Stomach smooth muscle (tissue), 2 donors: ENCODE measurements at regions not wholly inside any gene's neighbourhood (a gene's known extent, or its start where the extent isn't known, plus 50 kb on each side); places are given as distances from the start of the nearest gene placed in this dataset.

Experiments
- H3K27ac ChIP-seq: one replicate; pipeline ENCODE4 v1.7.0; 2013; ENCODE audit warnings: mild to moderate bottlenecking, low read length, inconsistent platforms
- H3K27me3 ChIP-seq, 2 donors: one replicate each; pipeline ENCODE4 v1.7.0; 2013; ENCODE audit warnings: low read length in 2 of 2; ENCODE audit not compliant: insufficient read depth in 2 of 2, control insufficient read depth in 1 of 2
- H3K36me3 ChIP-seq, 2 donors: one replicate each; pipeline ENCODE4 v1.7.0; 2013; ENCODE audit warnings: low read length in 2 of 2; ENCODE audit not compliant: control insufficient read depth in 2 of 2, insufficient read depth in 2 of 2
- H3K4me1 ChIP-seq: one replicate; pipeline ENCODE4 v1.7.0; 2013; ENCODE audit warnings: low read length; ENCODE audit not compliant: control insufficient read depth, insufficient read depth
- H3K4me3 ChIP-seq, 2 donors: one replicate each; pipeline ENCODE4 v1.7.0; 2013; ENCODE audit warnings: low read length in 2 of 2
- H3K9ac ChIP-seq, 2 donors: one replicate each; pipeline ENCODE4 v1.7.0; 2013; ENCODE audit warnings: low read length in 2 of 2, mild to moderate bottlenecking in 1 of 2
- H3K9me3 ChIP-seq, 2 donors: one replicate each; pipeline ENCODE4 v1.7.0; 2013; ENCODE audit warnings: low read length in 2 of 2; ENCODE audit not compliant: control insufficient read depth in 2 of 2
- donor health status: healthy.
- donor health status: Pancreatic carcinoma.

DNA sequence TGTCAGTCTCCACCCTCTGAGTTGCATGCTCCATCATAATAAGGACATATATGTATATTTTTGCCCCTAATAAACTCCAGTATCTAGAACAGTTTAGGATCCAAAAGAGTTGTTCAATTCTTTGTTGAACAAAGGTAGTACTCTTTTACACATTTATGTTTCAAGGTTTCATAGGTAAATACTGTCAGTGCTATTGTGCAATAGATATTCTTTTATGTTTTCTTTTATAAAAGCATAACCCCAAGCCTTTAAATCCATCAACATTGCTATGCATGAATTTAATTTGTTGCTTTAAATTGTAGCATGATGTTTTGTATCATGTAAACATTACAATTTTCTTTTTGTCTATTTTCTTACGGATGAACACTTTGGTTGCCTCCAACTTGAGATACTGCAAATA is 469.7 kb upstream of the COBL start:
- no peaks in the 10 kb centered on the region for H3K27me3 ChIP-seq

DNA sequence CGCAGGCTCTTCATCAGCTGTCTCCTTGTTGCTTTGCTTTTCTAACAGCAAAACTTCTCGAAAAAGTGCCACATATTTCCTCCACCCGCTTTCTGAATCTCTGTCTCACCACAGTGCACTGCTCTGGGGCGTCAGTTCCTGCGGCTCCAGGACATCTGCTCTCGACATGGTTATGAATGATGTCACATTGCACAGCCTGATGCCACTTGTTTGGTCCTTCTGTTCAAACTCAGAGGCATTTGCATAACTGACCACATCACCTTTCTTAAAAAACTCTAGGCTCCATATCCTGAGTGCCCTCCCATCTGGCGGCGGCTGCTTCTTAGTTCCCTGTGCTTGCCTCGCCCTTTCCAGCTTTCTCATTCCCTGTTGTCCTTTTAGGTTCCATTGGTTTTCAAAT is 469.3 kb upstream of the COBL start:
- Histone ChIP-seq H3K4me3 (no peak overlapping the region), H3K4me1 (no peaks in the 10 kb centered on the region), H3K27ac (no peak overlapping the region), H3K9ac (no peak overlapping the region), H3K36me3 (no peaks in the 10 kb centered on the region), H3K9me3 (no peaks in the 10 kb centered on the region), H3K27me3 (no peaks in the 10 kb centered on the region)

More for the DNA sequence above, 469.7 kb upstream of the COBL start:
- Histone ChIP-seq H3K4me3 (no peak overlapping the region), H3K9me3 (no peaks in the 10 kb centered on the region), H3K9ac (no peak overlapping the region), H3K4me1 (no peaks in the 10 kb centered on the region), H3K27ac (no peak overlapping the region), H3K36me3 (no peaks in the 10 kb centered on the region)

DNA sequence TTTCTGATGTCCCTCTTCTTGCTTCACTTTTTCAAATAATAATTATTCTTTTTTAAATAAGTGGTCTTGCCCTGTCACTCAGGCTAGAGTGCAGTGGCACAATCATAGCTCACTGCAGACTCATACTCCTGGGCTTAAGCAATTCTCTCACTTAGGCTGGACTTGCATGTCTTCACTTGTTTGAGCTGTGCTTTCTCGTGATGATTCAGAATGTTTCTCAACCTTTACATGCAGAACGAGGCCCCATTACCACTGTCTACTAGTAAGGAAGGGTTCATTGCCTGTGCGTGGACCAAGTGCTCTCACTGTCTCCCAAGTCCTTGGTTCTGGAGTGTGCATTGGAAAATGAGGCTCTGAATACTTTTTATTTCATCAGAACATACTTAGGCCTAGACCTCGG is 468.6 kb upstream of the COBL start:
- H3K27me3 ChIP-seq = no peaks in the 10 kb centered on the region
- H3K9me3 ChIP-seq = no peaks in the 10 kb centered on the region
- no peak overlapping the region for H3K9ac ChIP-seq
- no peak overlapping the region for H3K4me3 ChIP-seq
- no peaks in the 10 kb centered on the region for H3K4me1 ChIP-seq
- no peaks in the 10 kb centered on the region for H3K36me3 ChIP-seq
- H3K27ac ChIP-seq = no peak overlapping the region

DNA sequence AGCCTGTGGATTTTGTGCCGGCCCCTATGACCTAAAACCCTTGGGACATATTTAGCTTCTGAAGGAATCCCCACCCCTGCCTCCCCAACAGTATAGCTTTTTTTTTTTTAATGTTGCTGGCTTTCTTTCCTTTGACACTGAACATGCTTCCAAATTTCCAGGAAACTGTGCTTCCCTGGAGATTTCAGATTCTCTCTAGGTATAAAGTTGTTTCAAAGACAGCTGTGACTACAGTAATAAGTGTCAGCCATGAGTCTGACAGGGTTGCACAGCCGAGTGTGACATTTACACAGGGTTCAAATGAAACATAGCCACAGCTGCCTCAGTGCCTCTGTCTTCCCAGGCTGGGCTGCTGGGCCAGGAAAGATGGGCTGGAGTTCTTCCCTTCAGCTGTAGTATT is 466.6 kb upstream of the COBL start:
- no peaks in the 10 kb centered on the region for H3K36me3 ChIP-seq
- no peaks in the 10 kb centered on the region for H3K27me3 ChIP-seq
- H3K9ac ChIP-seq = no peak overlapping the region
- H3K9me3 ChIP-seq = no peaks in the 10 kb centered on the region
- no peak overlapping the region for H3K27ac ChIP-seq
- no peaks in the 10 kb centered on the region for H3K4me1 ChIP-seq
- no peak overlapping the region for H3K4me3 ChIP-seq

DNA sequence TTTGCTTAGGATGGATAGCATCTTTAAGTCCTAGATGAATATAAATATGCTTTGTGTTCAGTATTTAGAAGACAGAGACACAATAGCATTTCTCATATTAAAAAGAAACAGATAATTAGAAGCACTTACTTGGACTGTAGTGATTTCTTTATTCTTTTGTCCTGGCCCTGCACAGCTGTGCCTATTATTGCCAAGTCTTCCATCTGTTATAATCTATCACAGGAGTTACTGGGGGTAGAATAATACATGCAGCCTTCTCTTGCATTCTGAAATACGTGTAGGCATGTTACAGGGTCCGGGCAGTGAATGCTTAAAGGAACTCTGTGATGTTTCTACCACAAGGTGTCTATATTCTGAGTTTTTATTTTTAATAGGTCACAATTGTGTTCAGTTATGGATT is 461.5 kb upstream of the COBL start:
- peaks cover 0 to 4% of the 10 kb centered on the region in 2 donors for H3K27me3 ChIP-seq
- no peak overlapping the region for H3K4me3 ChIP-seq
- H3K9me3 ChIP-seq = no peaks in the 10 kb centered on the region
- H3K27ac ChIP-seq = no peak overlapping the region
- no peak overlapping the region for H3K9ac ChIP-seq
- no peaks in the 10 kb centered on the region for H3K36me3 ChIP-seq
- no peaks in the 10 kb centered on the region for H3K4me1 ChIP-seq

DNA sequence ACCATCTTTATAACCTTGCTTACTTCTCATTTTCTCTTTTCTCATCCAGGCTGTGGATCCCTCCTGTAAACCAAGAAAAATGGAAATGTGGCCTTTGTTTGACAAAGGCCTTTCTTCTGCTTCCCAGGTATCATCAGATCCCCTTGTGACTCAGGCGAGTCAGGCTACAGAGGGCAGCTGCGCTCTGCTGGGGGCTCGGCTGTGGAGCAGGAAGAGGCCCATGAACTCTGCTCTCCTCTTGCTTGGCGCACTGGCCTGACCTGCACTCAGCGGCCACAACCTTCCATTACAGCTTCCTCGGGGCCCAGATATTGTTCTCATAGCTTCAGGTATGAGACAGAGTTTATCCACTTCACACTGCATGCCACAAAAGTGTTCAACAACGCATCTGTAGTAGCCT is 457.6 kb upstream of the COBL start:
- H3K27me3 ChIP-seq = peaks cover 0 to 4% of the 10 kb centered on the region in 2 donors
- H3K36me3 ChIP-seq = no peaks in the 10 kb centered on the region
- no peaks in the 10 kb centered on the region for H3K4me1 ChIP-seq
- H3K27ac ChIP-seq = no peak overlapping the region
- no peak overlapping the region for H3K4me3 ChIP-seq
- no peaks in the 10 kb centered on the region for H3K9me3 ChIP-seq
- no peak overlapping the region for H3K9ac ChIP-seq

DNA sequence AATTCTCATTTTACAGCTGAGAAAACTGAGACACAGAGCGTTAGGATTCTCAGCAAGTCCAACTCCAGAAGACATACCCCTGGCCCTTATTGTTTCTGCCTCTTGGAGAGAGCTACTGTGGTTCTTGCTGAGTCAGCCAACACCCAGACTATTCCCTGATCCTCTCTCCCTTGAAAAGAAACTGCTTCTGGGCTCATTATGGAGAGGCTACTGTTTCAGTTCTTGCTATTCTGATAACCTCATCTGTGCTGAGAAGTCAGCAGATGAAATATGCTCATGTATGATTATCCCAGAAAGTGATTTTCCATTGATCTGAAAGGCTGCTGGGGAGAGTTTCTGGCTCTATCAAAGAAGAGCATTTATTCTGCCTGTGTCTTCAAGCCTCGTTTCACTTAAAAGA is 455.6 kb upstream of the COBL start:
- H3K4me1 ChIP-seq = no peaks in the 10 kb centered on the region
- no peak overlapping the region for H3K4me3 ChIP-seq
- peaks cover 0 to 4% of the 10 kb centered on the region in 2 donors for H3K27me3 ChIP-seq
- no peak overlapping the region for H3K27ac ChIP-seq
- no peaks in the 10 kb centered on the region for H3K36me3 ChIP-seq
- no peak overlapping the region for H3K9ac ChIP-seq
- H3K9me3 ChIP-seq = no peaks in the 10 kb centered on the region

DNA sequence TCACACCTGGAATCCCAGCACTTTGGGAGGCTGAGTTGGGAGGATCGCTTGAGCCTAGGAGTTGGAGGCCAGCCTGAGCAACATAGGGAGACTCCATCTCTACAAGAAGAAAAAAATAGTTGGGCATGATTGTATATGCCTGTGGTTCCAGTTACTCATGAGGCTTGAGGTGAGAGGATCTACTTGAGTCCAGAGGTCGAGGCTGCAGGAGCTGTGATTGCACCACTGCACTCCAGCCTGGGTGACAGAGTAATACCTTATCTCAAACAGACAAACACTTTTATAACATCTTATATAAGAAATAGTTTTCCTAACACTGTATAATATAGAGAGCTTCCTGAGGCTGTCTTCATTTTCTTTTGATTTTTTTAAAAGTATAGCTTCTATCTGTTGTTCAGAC is 448.4 kb upstream of the COBL start:
- H3K4me1 ChIP-seq = no peaks in the 10 kb centered on the region
- no peak overlapping the region for H3K9ac ChIP-seq
- H3K4me3 ChIP-seq = no peak overlapping the region
- no peaks in the 10 kb centered on the region for H3K9me3 ChIP-seq
- no peaks in the 10 kb centered on the region for H3K27me3 ChIP-seq
- no peaks in the 10 kb centered on the region for H3K36me3 ChIP-seq
- no peak overlapping the region for H3K27ac ChIP-seq

DNA sequence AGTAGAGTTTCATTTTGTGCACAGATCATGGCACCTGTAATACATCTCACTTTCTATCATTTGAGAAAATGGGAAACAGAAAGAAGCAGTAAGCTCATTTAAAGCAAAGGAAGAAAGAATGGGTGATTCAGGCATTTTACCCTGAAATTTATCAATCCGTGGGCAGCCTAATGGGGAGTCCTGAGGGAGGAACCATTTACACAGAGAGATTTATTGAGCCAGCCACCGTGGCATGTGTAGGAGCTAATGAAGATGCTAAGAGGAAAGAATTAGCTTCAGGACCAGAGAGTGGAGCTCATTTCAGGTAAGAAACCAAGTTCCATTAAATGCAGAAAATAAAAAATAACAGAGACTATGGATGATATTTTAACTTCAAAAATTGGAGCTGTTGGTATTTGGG is 443.4 kb upstream of the COBL start:
- H3K9me3 ChIP-seq = no peaks in the 10 kb centered on the region
- no peak overlapping the region for H3K9ac ChIP-seq
- no peaks in the 10 kb centered on the region for H3K27me3 ChIP-seq
- H3K27ac ChIP-seq = no peak overlapping the region
- H3K4me1 ChIP-seq = no peaks in the 10 kb centered on the region
- H3K4me3 ChIP-seq = no peak overlapping the region
- H3K36me3 ChIP-seq = no peaks in the 10 kb centered on the region

DNA sequence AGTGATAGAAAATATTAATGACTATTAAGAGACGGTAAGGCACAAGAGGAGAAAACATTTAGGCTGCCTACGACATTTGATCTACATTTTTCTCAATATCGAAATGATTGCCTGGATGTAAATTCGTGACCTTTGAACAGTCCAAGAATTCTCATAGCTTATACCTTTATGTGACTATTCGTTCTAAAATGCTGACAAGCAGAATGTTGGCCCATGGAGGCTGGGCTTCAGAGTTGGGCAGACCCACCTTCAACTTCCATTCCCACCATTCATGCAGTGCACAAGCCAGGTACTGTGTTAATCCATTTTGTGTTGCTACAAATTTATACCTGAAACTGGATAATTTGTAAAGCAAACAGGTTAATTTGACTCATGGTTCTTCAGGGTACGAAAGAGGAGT is 441.4 kb upstream of the COBL start:
- Histone ChIP-seq H3K27me3 (no peaks in the 10 kb centered on the region), H3K36me3 (no peaks in the 10 kb centered on the region), H3K4me3 (no peak overlapping the region), H3K27ac (no peak overlapping the region), H3K9me3 (no peaks in the 10 kb centered on the region), H3K9ac (no peak overlapping the region), H3K4me1 (no peaks in the 10 kb centered on the region)

DNA sequence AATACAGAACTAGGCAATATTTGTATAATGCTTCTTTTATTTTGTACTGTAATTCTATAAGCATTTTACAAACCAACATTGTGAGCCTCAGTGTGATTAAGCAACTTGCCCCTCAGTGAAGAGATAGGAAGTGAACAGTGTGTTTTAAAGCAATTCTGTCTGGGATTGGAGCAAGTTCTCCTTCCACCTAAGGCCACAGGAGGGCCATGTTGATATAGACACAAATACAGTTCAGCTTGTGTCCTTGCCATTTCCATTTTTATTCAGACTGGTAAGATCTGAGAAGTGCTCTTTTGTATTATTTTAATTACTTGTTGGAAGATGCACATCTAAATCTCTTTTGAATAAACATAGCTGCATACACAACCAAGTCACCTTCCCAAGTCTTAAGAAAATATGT is 416.3 kb upstream of the COBL start:
- Histone ChIP-seq H3K9ac (no peak overlapping the region), H3K4me3 (no peak overlapping the region), H3K4me1 (no peaks in the 10 kb centered on the region), H3K9me3 (no peaks in the 10 kb centered on the region), H3K27ac (no peak overlapping the region), H3K27me3 (no peaks in the 10 kb centered on the region), H3K36me3 (no peaks in the 10 kb centered on the region)

DNA sequence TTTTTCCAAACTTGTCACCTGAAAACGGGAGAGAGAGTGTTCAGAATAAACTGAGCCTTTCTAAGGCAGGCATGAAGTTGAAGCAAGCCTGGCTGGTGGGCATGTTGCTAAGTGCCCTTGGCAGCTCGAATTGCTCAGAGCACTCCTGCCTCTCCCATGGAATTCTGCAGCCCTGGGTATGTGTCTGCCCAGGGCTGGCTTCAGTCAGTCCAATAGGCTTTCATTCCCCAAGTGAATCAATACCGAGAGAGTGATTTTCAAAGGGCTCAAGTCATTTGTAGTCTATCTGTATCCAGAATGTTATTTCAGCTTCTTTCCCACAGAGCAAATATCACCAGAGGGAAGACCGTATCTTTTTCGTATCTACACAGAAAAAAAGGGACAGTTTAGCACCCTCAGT is 415.5 kb upstream of the COBL start:
- Histone ChIP-seq H3K27ac (no peak overlapping the region), H3K9me3 (no peaks in the 10 kb centered on the region), H3K27me3 (no peaks in the 10 kb centered on the region), H3K36me3 (no peaks in the 10 kb centered on the region), H3K4me1 (no peaks in the 10 kb centered on the region), H3K9ac (no peak overlapping the region), H3K4me3 (no peak overlapping the region)
